ENCODE measurements at regions not wholly inside any gene's neighbourhood (a gene's known extent, or its start where the extent isn't known, plus 50 kb on each side); places are given as distances from the start of the nearest gene placed in this dataset.

GRCh38 chr11:34824425-34824824 lies 91.8 kb downstream of the APIP start:
- TF ChIP-seq FOXM1 (IDR thresholded peaks at IDR 0.05; ENCODE audit: borderline replicate concordance) (no peak), ELF4 (IDR thresholded peaks at IDR 0.05) (no peak), BHLHE40 (IDR thresholded peaks at IDR 0.05; ENCODE audit: borderline replicate concordance) (no peak), SP1 (IDR thresholded peaks at IDR 0.05) (no peak), FOXA1 (IDR thresholded peaks at IDR 0.05) (no peak)

Measured in HEK293T (cell line).